H1 (cell line): ENCODE measurements at regions not wholly inside any gene's neighbourhood (a gene's known extent, or its start where the extent isn't known, plus 50 kb on each side); places are given as distances from the start of the nearest gene placed in this dataset.

Source experiments
- CTCF ChIA-PET: fragments of 300-600 bp; sonication (Branson Sonifier 250); formaldehyde crosslinking; loops from one replicate; lab custom pipeline; 2021; ENCODE audit not compliant: partially characterized antibody; lab: Charles Lee
- POLR2A ChIA-PET: fragments of 300-600 bp; sonication (Branson Sonifier 250); formaldehyde crosslinking; loops from one replicate; lab custom pipeline; 2021; ENCODE audit warnings: inconsistent platforms; ENCODE audit not compliant: partially characterized antibody; lab: Charles Lee
- DNase-seq, 2 experiments: peaks; one replicate each; pipeline versions ENCODE4 v3.0.0 to v3.0.0-alpha.2; 2010 to 2022; ENCODE audit warnings: low spot score in 2 of 2, low read depth in 1 of 2, mixed read lengths in 1 of 2
- FAIRE-seq: peaks from 2 replicates; lab custom pipeline; 2011; peaks lifted over from hg19 to GRCh38; lab: Jason Lieb, UNC
- H2AFZ ChIP-seq: 2 replicates; pipeline ENCODE4 v1.8.1; 2012; ENCODE audit warnings: low read length, inconsistent platforms
- H2AK5ac ChIP-seq: 2 replicates; pipeline ENCODE4 v1.6.1; 2013; ENCODE audit warnings: low read depth, low read length
- H2BK120ac ChIP-seq: replicated peaks from 2 replicates; pipeline ENCODE3; 2013; ENCODE audit warnings: low read depth, low read length, inconsistent platforms
- H2BK12ac ChIP-seq: 2 replicates; pipeline ENCODE4 v1.6.1; 2013; ENCODE audit warnings: low read depth, low read length
- H2BK15ac ChIP-seq: 2 replicates; pipeline ENCODE4 v1.6.1; 2013; ENCODE audit warnings: low read length
- H2BK20ac ChIP-seq: 2 replicates; pipeline ENCODE4 v1.6.1; 2013; ENCODE audit warnings: low read length
- H2BK5ac ChIP-seq: 2 replicates; pipeline ENCODE4 v1.6.1; 2013; ENCODE audit warnings: low read depth, low read length
- H3K14ac ChIP-seq: 2 replicates; pipeline ENCODE4 v1.6.1; 2013; ENCODE audit warnings: inconsistent platforms; ENCODE audit not compliant: insufficient read length
- H3K18ac ChIP-seq: 2 replicates; pipeline ENCODE4 v1.6.1; 2013; ENCODE audit warnings: low read length; ENCODE audit errors: extremely low read depth
- H3K23ac ChIP-seq: 2 replicates; pipeline ENCODE4 v1.6.1; 2013; ENCODE audit warnings: inconsistent platforms; ENCODE audit not compliant: insufficient read length
- H3K23me2 ChIP-seq: 2 replicates; pipeline ENCODE4 v1.6.1; 2013; ENCODE audit warnings: low read depth, low read length
- H3K27ac ChIP-seq: 2 replicates; pipeline ENCODE4 v1.6.1; 2011; ENCODE audit warnings: low read depth, low read length, inconsistent platforms
- H3K27me3 ChIP-seq, 4 experiments: replicated peaks in 1 of 4; 1 replicate in 1 of 4; 2 replicates in 3 of 4; pipeline versions ENCODE4 v1.6.1 to v1.8.1; 2011 to 2013; ENCODE audit warnings: low read length in 3 of 4, mild to moderate bottlenecking in 3 of 4, inconsistent platforms in 2 of 4, mixed read lengths in 2 of 4, moderate library complexity in 1 of 4; ENCODE audit not compliant: control insufficient read depth in 3 of 4, insufficient read depth in 3 of 4; ENCODE audit errors: extremely low read depth in 1 of 4
- H3K36me3 ChIP-seq, 4 experiments: 2 replicates each; pipeline versions ENCODE4 v1.6.1 to v1.8.1; 2011 to 2013; ENCODE audit warnings: mild to moderate bottlenecking in 4 of 4, low read length in 3 of 4, moderate library complexity in 2 of 4, control low read depth in 1 of 4, inconsistent platforms in 1 of 4; ENCODE audit not compliant: insufficient read depth in 4 of 4, control insufficient read depth in 2 of 4
- H3K4ac ChIP-seq: replicated peaks from 2 replicates; pipeline ENCODE3; 2013; ENCODE audit warnings: low read length, low read depth, mixed read lengths, inconsistent platforms; ENCODE audit not compliant: insufficient read length
- H3K4me1 ChIP-seq, 4 experiments: replicated peaks in 1 of 4; 1 replicate in 1 of 4; 2 replicates in 3 of 4; pipeline versions ENCODE4 v1.6.1 to v1.8.1; 2011 to 2013; ENCODE audit warnings: low read length in 3 of 4, inconsistent platforms in 2 of 4, mixed read lengths in 1 of 4; ENCODE audit not compliant: insufficient read depth in 4 of 4, control insufficient read depth in 3 of 4
- H3K4me2 ChIP-seq, 2 experiments: 2 replicates each; pipeline versions ENCODE4 v1.6.1 to v1.8.1; 2011 to 2013; ENCODE audit warnings: low read depth in 2 of 2, low read length in 2 of 2, control low read depth in 1 of 2, inconsistent platforms in 1 of 2, mild to moderate bottlenecking in 1 of 2; ENCODE audit not compliant: insufficient read depth in 1 of 2
- H3K4me3 ChIP-seq, 4 experiments: fragments of 200-600, 300-600 bp in 1 of 4; sonication (generic), shearing (Covaris generic), sonication (Bioruptor Twin) in 1 of 4; 2 replicates each; pipeline versions ENCODE4 v1.5.1 to v1.8.1; 2011 to 2016; ENCODE audit warnings: low read length in 4 of 4, low read depth in 3 of 4, control low read depth in 2 of 4, inconsistent platforms in 2 of 4, mild to moderate bottlenecking in 2 of 4, mixed read lengths in 1 of 4, moderate library complexity in 1 of 4; ENCODE audit not compliant: insufficient read depth in 2 of 4; ENCODE audit errors: extremely low read depth in 1 of 4
- H3K56ac ChIP-seq: replicated peaks from 2 replicates; pipeline ENCODE3; 2013; ENCODE audit warnings: low read depth, mild to moderate bottlenecking, mixed read lengths, low read length, inconsistent platforms; ENCODE audit not compliant: insufficient read length
- H3K79me1 ChIP-seq: 2 replicates; pipeline ENCODE4 v1.6.1; 2013; ENCODE audit warnings: low read depth, low read length, control low read depth
- H3K79me2 ChIP-seq, 2 experiments: 2 replicates each; pipeline versions ENCODE4 v1.6.1 to v1.8.1; 2012 to 2013; ENCODE audit warnings: low read length in 2 of 2, mild to moderate bottlenecking in 2 of 2, inconsistent platforms in 1 of 2; ENCODE audit not compliant: insufficient read depth in 2 of 2, control insufficient read depth in 1 of 2
- H3K9ac ChIP-seq, 4 experiments: replicated peaks in 1 of 4; 1 replicate in 1 of 4; 2 replicates in 3 of 4; pipeline versions ENCODE4 v1.6.1 to v1.8.1; 2011 to 2013; ENCODE audit warnings: low read depth in 3 of 4, low read length in 3 of 4, control low read depth in 2 of 4, mild to moderate bottlenecking in 2 of 4, moderate library complexity in 2 of 4, inconsistent platforms in 1 of 4; ENCODE audit errors: extremely low read depth in 1 of 4
- H3K9me3 ChIP-seq, 2 experiments: 2 replicates each; pipeline versions ENCODE4 v1.6.1 to v1.8.1; 2012 to 2013; ENCODE audit warnings: mild to moderate bottlenecking in 2 of 2, moderate library complexity in 2 of 2, control low read depth in 1 of 2, inconsistent platforms in 1 of 2, low read depth in 1 of 2, low read length in 1 of 2, mixed read lengths in 1 of 2; ENCODE audit not compliant: insufficient read depth in 2 of 2
- H4K20me1 ChIP-seq, 2 experiments: replicated peaks in 1 of 2; 2 replicates each; pipeline versions ENCODE3 to v1.8.1; 2011 to 2013; ENCODE audit warnings: inconsistent platforms in 2 of 2, low read length in 2 of 2, mild to moderate bottlenecking in 1 of 2; ENCODE audit not compliant: insufficient read depth in 2 of 2, control insufficient read depth in 1 of 2
- H4K5ac ChIP-seq: 2 replicates; pipeline ENCODE4 v1.6.1; 2013; ENCODE audit warnings: low read length, low read depth, mixed read lengths, inconsistent platforms; ENCODE audit not compliant: insufficient read length
- H4K8ac ChIP-seq: 2 replicates; pipeline ENCODE4 v1.8.0; 2013; ENCODE audit warnings: mild to moderate bottlenecking, moderate library complexity, low read length, inconsistent platforms; ENCODE audit not compliant: insufficient read depth; ENCODE audit errors: extremely low read depth
- H4K91ac ChIP-seq: replicated peaks from 2 replicates; pipeline ENCODE3; 2013; ENCODE audit warnings: low read length, mixed read lengths, inconsistent platforms; ENCODE audit not compliant: insufficient read length
- ASH2L ChIP-seq: fragments of 200-600, 300-600 bp; sonication (generic); IDR thresholded peaks from one replicate; pipeline ENCODE4 v1.7.1; 2017; ENCODE audit warnings: low read length
- BCL11A ChIP-seq, 2 experiments: IDR thresholded peaks; one replicate each; pipeline ENCODE4 v1.6.1; 2011; ENCODE audit warnings: low read depth in 2 of 2, low read length in 2 of 2, mild to moderate bottlenecking in 2 of 2
- CBX8 ChIP-seq: fragments of 300-800, 300-1000 bp; sonication (generic); IDR thresholded peaks from 2 replicates; pipeline ENCODE4 v1.7.1; 2016; ENCODE audit warnings: low read depth, low read length, borderline replicate concordance
- CEBPB ChIP-seq: IDR thresholded peaks from 2 replicates; pipeline ENCODE4 v1.6.1; 2012; ENCODE audit warnings: low read depth, low read length
- CHD1 ChIP-seq: IDR thresholded peaks from 2 replicates; pipeline ENCODE4 v1.6.1; 2012; ENCODE audit warnings: low read depth, low read length, improper control_type of control experiment
- CTBP2 ChIP-seq: IDR thresholded peaks from 2 replicates; pipeline ENCODE4 v1.7.0; 2011; ENCODE audit warnings: borderline replicate concordance, mild to moderate bottlenecking, moderate library complexity, mixed read lengths, low read length; ENCODE audit not compliant: insufficient read depth, insufficient read length
- EZH2 ChIP-seq: fragments of 200-600 bp; sonication (generic); IDR thresholded peaks from 2 replicates; pipeline ENCODE4 v1.7.1; 2012; ENCODE audit warnings: low read depth, mild to moderate bottlenecking, moderate library complexity, low read length, inconsistent platforms; ENCODE audit not compliant: severe bottlenecking
- SIN3A ChIP-seq, 2 experiments: IDR thresholded peaks in 1 of 2; conservative IDR thresholded peaks in 1 of 2; 2 replicates each; pipeline ENCODE4 v1.6.1; 2011 to 2012; ENCODE audit warnings: low read length in 2 of 2, improper control_type of control experiment in 1 of 2, low read depth in 1 of 2, mild to moderate bottlenecking in 1 of 2
- SIRT6 ChIP-seq: IDR thresholded peaks from one replicate; pipeline ENCODE4 v1.7.1; 2012; ENCODE audit warnings: low read length, inconsistent platforms
- SP1 ChIP-seq: IDR thresholded peaks from 2 replicates; pipeline ENCODE4 v1.6.1; 2011; ENCODE audit warnings: low read depth, low read length
- SUZ12 ChIP-seq: fragments of 200-600 bp; sonication (generic); IDR thresholded peaks from 2 replicates; pipeline ENCODE4 v1.6.1; 2012; ENCODE audit warnings: mild to moderate bottlenecking, inconsistent platforms, low read length, moderate library complexity, mixed read lengths
- TCF12 ChIP-seq: IDR thresholded peaks from 2 replicates; pipeline ENCODE4 v1.6.1; 2011; ENCODE audit warnings: low read depth, mild to moderate bottlenecking, low read length
- TEAD4 ChIP-seq: IDR thresholded peaks from 2 replicates; pipeline ENCODE4 v1.6.1; 2012; ENCODE audit warnings: low read depth, low read length, inconsistent platforms, mixed read lengths
- WGBS, 2 experiments: shearing (Covaris generic) in 1 of 2; methylation state at CpG; one replicate each; pipeline versions ENCODE4 v1.1.6 to v1.1.7; 2013 to 2015; ENCODE audit warnings: low lambda C conversion rate in 2 of 2, mixed read lengths in 2 of 2, inconsistent platforms in 1 of 2, low coverage in 1 of 2, missing lambda C conversion rate in 1 of 2; ENCODE audit not compliant: insufficient replicate concordance in 2 of 2, insufficient coverage in 1 of 2, insufficient read length in 1 of 2; ENCODE audit errors: extremely low coverage in 1 of 2, missing lambda C conversion rate in 1 of 2; 5-methylcytosine and 5-hydroxymethylcytosine counted together
- TF ChIP-seq, protein P1 (sequence below): IDR thresholded peaks from 2 replicates; pipeline ENCODE4 v1.6.1; 2012; ENCODE audit warnings: low read length, inconsistent platforms

GRCh38 chr15:62430552-62430951 lies 265.5 kb upstream of the C2CD4B start:
- no peak overlapping the region for H3K18ac ChIP-seq
- CTCF ChIA-PET, result interaction anchor here (0.7 to 1.6 kb wide), 4 partner anchors 14 to 119 kb away, joined by 3 to 4 read pairs (median 4); no protein-coding TSS in a partner anchor
- H3K4me3 ChIP-seq, result no peak overlapping the region
- H2BK20ac ChIP-seq, result no peak overlapping the region
- 94% methylated on average over 4 of the region's 4 CpGs; no CpG with 5 or more reads in 1 of the 2 experiments for WGBS, 2 experiments
- H4K91ac ChIP-seq, result no peak overlapping the region
- H2BK5ac ChIP-seq, result no peak overlapping the region
- no peak for DNase-seq
- H3K23ac ChIP-seq, result no peak overlapping the region
- H3K9me3 ChIP-seq, result no peaks in the 10 kb centered on the region
- no peaks in the 10 kb centered on the region for H3K23me2 ChIP-seq
- POLR2A ChIA-PET, result no interaction called here
- no peak overlapping the region for H4K5ac ChIP-seq
- no peak overlapping the region for H4K8ac ChIP-seq
- no peak overlapping the region for H3K4ac ChIP-seq
- no peak overlapping the region for H3K4me2 ChIP-seq
- H3K14ac ChIP-seq, result no peak overlapping the region
- H3K79me2 ChIP-seq, result peaks cover 0 to 4% of the 10 kb centered on the region in 2 experiments; a peak in 1 of 4 replicates
- no peak overlapping the region for H2BK12ac ChIP-seq
- H2BK15ac ChIP-seq, result no peak overlapping the region
- H2BK120ac ChIP-seq, result no peak overlapping the region
- H2AFZ ChIP-seq, result no peak overlapping the region
- no peaks in the 10 kb centered on the region for H4K20me1 ChIP-seq
- H3K4me1 ChIP-seq, result peaks cover 0 to 4% (median 0%) of the 10 kb centered on the region in 4 experiments; a peak in 2 of 7 replicates
- no peak overlapping the region for H3K56ac ChIP-seq
- no peak overlapping the region for H3K9ac ChIP-seq
- 0 out of 2 replicates have a peak, but pooled peaks cover 3% of the 10 kb centered on the region for H3K79me1 ChIP-seq
- no peak for FAIRE-seq
- H3K27ac ChIP-seq, result no peak overlapping the region
- H2AK5ac ChIP-seq, result no peak overlapping the region
- H3K27me3 ChIP-seq, result no peaks in the 10 kb centered on the region
- H3K36me3 ChIP-seq, result no peaks in the 10 kb centered on the region
- TF ChIP-seq SUZ12 (no peak), CHD1 (no peak), BCL11A (IDR thresholded peaks at IDR 0.05; ENCODE audit: low read depth in 2 of 2, low read length in 2 of 2) (no peak), ASH2L (no peak), CEBPB (no peak), SIN3A (conservative IDR thresholded peaks at IDR 0.05 in 1 of 2, IDR thresholded peaks at IDR 0.05 in 1 of 2; ENCODE audit: low read depth in 1 of 2, low read length in 2 of 2) (no peak), CBX8 (no peak), TEAD4 (no peak), SIRT6 (no peak), SP1 (no peak), EZH2 (no peak), CTBP2 (no peak), TCF12 (no peak)
- TF ChIP-seq, protein P1, sequence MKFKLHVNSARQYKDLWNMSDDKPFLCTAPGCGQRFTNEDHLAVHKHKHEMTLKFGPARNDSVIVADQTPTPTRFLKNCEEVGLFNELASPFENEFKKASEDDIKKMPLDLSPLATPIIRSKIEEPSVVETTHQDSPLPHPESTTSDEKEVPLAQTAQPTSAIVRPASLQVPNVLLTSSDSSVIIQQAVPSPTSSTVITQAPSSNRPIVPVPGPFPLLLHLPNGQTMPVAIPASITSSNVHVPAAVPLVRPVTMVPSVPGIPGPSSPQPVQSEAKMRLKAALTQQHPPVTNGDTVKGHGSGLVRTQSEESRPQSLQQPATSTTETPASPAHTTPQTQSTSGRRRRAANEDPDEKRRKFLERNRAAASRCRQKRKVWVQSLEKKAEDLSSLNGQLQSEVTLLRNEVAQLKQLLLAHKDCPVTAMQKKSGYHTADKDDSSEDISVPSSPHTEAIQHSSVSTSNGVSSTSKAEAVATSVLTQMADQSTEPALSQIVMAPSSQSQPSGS, result no peak
